Heart right ventricle (tissue), 16 donors: ENCODE measurements at regions not wholly inside any gene's neighbourhood (a gene's known extent, or its start where the extent isn't known, plus 50 kb on each side); places are given as distances from the start of the nearest gene placed in this dataset.

Experiments used
- ATAC-seq, 8 donors: fragments of 200-7000 bp; cut with Tn5 transposase; one replicate each; pipeline ENCODE4 v1.9.1; 2020; ENCODE audit warnings: mild to moderate bottlenecking in 8 of 8, moderate library complexity in 8 of 8, moderate number of reproducible peaks in 1 of 8
- DNase-seq, 2 donors: peaks; one replicate each; pipeline ENCODE4 v3.0.0-alpha.2; 2020
- H3K27ac ChIP-seq, 10 donors: fragments of 200-600 bp; sonication (generic) in 2 of 10; one replicate each; pipeline versions ENCODE4 v1.5.0 to v1.8.0; 2020 to 2022; ENCODE audit warnings: mild to moderate bottlenecking in 3 of 10
- H3K27me3 ChIP-seq, 7 donors: fragments of 200-600 bp; one replicate each; pipeline ENCODE4 v1.8.0; 2021 to 2022; ENCODE audit warnings: mild to moderate bottlenecking in 2 of 7
- H3K36me3 ChIP-seq, 9 donors: fragments of 200-600 bp; sonication (generic) in 1 of 9; one replicate each; pipeline versions ENCODE4 v1.5.0 to v1.8.0; 2020 to 2022; ENCODE audit warnings: mild to moderate bottlenecking in 2 of 9
- H3K4me1 ChIP-seq, 9 donors: fragments of 200-600 bp; sonication (generic) in 1 of 9; one replicate each; pipeline versions ENCODE4 v1.5.0 to v1.8.0; 2020 to 2022; ENCODE audit warnings: mild to moderate bottlenecking in 4 of 9
- H3K4me3 ChIP-seq, 10 donors: fragments of 200-600 bp; sonication (generic) in 2 of 10; one replicate each; pipeline versions ENCODE4 v1.5.0 to v1.8.0; 2020 to 2022; ENCODE audit warnings: mild to moderate bottlenecking in 7 of 10, moderate library complexity in 2 of 10
- H3K9me3 ChIP-seq, 11 donors: fragments of 200-600 bp in 10 of 11; sonication (generic) in 2 of 11; one replicate each; pipeline versions ENCODE4 v1.5.0 to v1.8.0; 2013 to 2022; ENCODE audit warnings: mild to moderate bottlenecking in 2 of 11, control low read depth in 1 of 11, moderate library complexity in 1 of 11
- CTCF ChIP-seq, 9 donors: fragments of 200-600 bp; sonication (generic) in 2 of 9; IDR thresholded peaks; one replicate each; pipeline versions ENCODE4 v1.5.0 to v1.8.0; 2021 to 2022; ENCODE audit warnings: antibody characterized with exemption in 9 of 9, mild to moderate bottlenecking in 5 of 9, moderate library complexity in 1 of 9
- WGBS, 2 donors: extraction: QIAGEN DNeasy Blood & Tissue Kit; methylation state at CpG; one replicate each; pipeline ENCODE4 v1.1.7; 2013; ENCODE audit warnings: inconsistent platforms in 1 of 2; 5-methylcytosine and 5-hydroxymethylcytosine counted together
- intact Hi-C, 10 donors: fragments of 100-400 bp; cut with DNase I; formaldehyde crosslinking; loops; one replicate each; pipeline versions ENCODE4 v1.11.1 to v1.14.2; 2022
- donor health status: Arrhythmogenic right ventricular cardiomyopathy.
- donor health status: ischemic (EF 13 %, LVEDD 7.1; RV severe dilation, severe dysfunction).
- donor health status: healthy with polysubstance abuse.
- donor health status: DM: no; HTN: yes; CAD: no.
- donor health status: DM: no; HTN: no; CAD: no.
- donor health status: ischemic (EF 25% LVEDD 6.9; RV normal size, moderate dysfunction).
- donor health status: ischemic (EF 25% LVEDD 5.7; RV mildly dilated, moderate dysfunction).
- donor health status: healthy.
- donor health status: DM: yes; HTN: yes; CAD: no.
- donor health status: Ischemic cardiomyopathy.
- donor health status: ischemic (EF 35%, LVEDD 5.7; RV mildly dilated, moderate dysfunction).
- donor health status: nonischemic (EF 11% LVEDD 7.7; RV severe dilation, severe dysfunction).
- donor health status: DM: yes; HTN: yes; CAD: no.
- donor health status: PGD.
- donor health status: ischemic (EF 29% LVEDD 5.4; RV normal size, mild dysfunction).
- donor health status: nonischemic (EF 23%, LVEDD 6.1; RV moderate dilation, normal function).

- no peak overlapping the region for H3K4me3 ChIP-seq
- H3K27ac ChIP-seq: no peak overlapping the region
- no peaks in the 10 kb centered on the region for H3K27me3 ChIP-seq
- H3K9me3 ChIP-seq: peaks cover 0 to 16% (median 0%) of the 10 kb centered on the region in 11 donors
- WGBS, 2 donors: 0% methylated on average over 1 of the region's 1 CpG
- DNase-seq: no peak
- intact Hi-C loops: no loop called here
- TF ChIP-seq CTCF (IDR thresholded peaks at IDR 0.05): no peak
- H3K4me1 ChIP-seq: no peaks in the 10 kb centered on the region
- no peak for ATAC-seq
- no peaks in the 10 kb centered on the region for H3K36me3 ChIP-seq
Observed at GRCh38 chr2:147062073-147062472, 782.8 kb upstream of the ACVR2A start.

GRCh38 chr2:147061269-147061668, 783.6 kb upstream of the ACVR2A start:
- Histone ChIP-seq H3K9me3 (peaks cover 0 to 16% (median 0%) of the 10 kb centered on the region in 11 donors), H3K27me3 (no peaks in the 10 kb centered on the region), H3K27ac (no peak overlapping the region), H3K4me1 (no peaks in the 10 kb centered on the region), H3K4me3 (no peak overlapping the region), H3K36me3 (no peaks in the 10 kb centered on the region)
- WGBS, 2 donors: 89 to 90% methylated on average over 1 of the region's 1 CpG
- ATAC-seq (no peak), DNase-seq (no peak)
- no peak for TF ChIP-seq CTCF (IDR thresholded peaks at IDR 0.05)
- intact Hi-C loops: no loop called here

- H3K36me3 ChIP-seq: no peaks in the 10 kb centered on the region
- no peak overlapping the region for H3K4me3 ChIP-seq
- 77 to 87% methylated on average over 3 of the region's 3 CpGs for WGBS, 2 donors
- TF ChIP-seq CTCF (IDR thresholded peaks at IDR 0.05): no peak
- H3K4me1 ChIP-seq: no peaks in the 10 kb centered on the region
- ATAC-seq (no peak), DNase-seq (no peak)
- H3K9me3 ChIP-seq: peaks cover 0 to 10% (median 0%) of the 10 kb centered on the region in 11 donors
- intact Hi-C loops: loop anchor here in 1 of 10 donors (10.0 kb wide), 1 partner anchor 1927 kb away; no protein-coding TSS in a partner anchor
- no peaks in the 10 kb centered on the region for H3K27me3 ChIP-seq
- H3K27ac ChIP-seq: no peak overlapping the region
Observed at GRCh38 chr2:147057892-147058490, 786.8 kb upstream of the ACVR2A start.

- no peak for TF ChIP-seq CTCF (IDR thresholded peaks at IDR 0.05)
- no peaks in the 10 kb centered on the region for H3K36me3 ChIP-seq
- H3K9me3 ChIP-seq: peaks cover 0 to 10% (median 0%) of the 10 kb centered on the region in 11 donors
- no peaks in the 10 kb centered on the region for H3K4me1 ChIP-seq
- DNase-seq (no peak), ATAC-seq (no peak)
- WGBS, 2 donors: 79 to 80% methylated on average over 3 of the region's 3 CpGs
- no peak overlapping the region for H3K27ac ChIP-seq
- intact Hi-C loops: loop anchor here in 1 of 10 donors (10.0 kb wide), 1 partner anchor 1933 kb away; no protein-coding TSS in a partner anchor
- peaks cover 0 to 5% (median 0%) of the 10 kb centered on the region in 7 donors for H3K27me3 ChIP-seq
- H3K4me3 ChIP-seq: no peak overlapping the region
Observed at GRCh38 chr2:147051814-147052213, 793.0 kb upstream of the ACVR2A start.
